IMR-90 (cell line): ENCODE measurements at regions not wholly inside any gene's neighbourhood (a gene's known extent, or its start where the extent isn't known, plus 50 kb on each side); places are given as distances from the start of the nearest gene placed in this dataset.

Source experiments
- ATAC-seq: fragments of 200-7000 bp; cut with Tn5 transposase; 2 replicates; pipeline ENCODE4 v1.9.1; 2020; ENCODE audit warnings: low read depth, mild to moderate bottlenecking, moderate library complexity
- BruUV-seq: library from RNA; stranded (reverse); fragments of 400-500 nt; replicated peaks from 2 replicates; lab custom pipeline; 2021; lab: Mats Ljungman, UMichigan
- CTCF ChIA-PET: fragments of 300-600 bp; formaldehyde crosslinking; extraction: SDS; loops from one replicate; lab custom pipeline; 2021; ENCODE audit warnings: antibody characterized with exemption; lab: Yijun Ruan, JAX
- POLR2A ChIA-PET: fragments of 300-600 bp; sonication (Branson Sonifier 250); formaldehyde crosslinking; loops from one replicate; lab custom pipeline; 2022; ENCODE audit warnings: antibody characterized with exemption; ENCODE audit not compliant: unreplicated experiment; lab: Charles Lee
- DNase-seq: peaks from one replicate; pipeline ENCODE4 v3.0.0; 2013
- H2AFZ ChIP-seq: replicated peaks from 2 replicates; pipeline ENCODE3; 2013; ENCODE audit warnings: low read length, mild to moderate bottlenecking; ENCODE audit not compliant: poor library complexity
- H2AK5ac ChIP-seq: 2 replicates; pipeline ENCODE4 v1.6.1; 2013; ENCODE audit warnings: low read depth, low read length, inconsistent platforms
- H2AK9ac ChIP-seq: replicated peaks from 2 replicates; pipeline ENCODE3; 2013; ENCODE audit warnings: mild to moderate bottlenecking, low read depth, low read length, moderate library complexity; ENCODE audit not compliant: poor library complexity
- H2BK120ac ChIP-seq: 2 replicates; pipeline ENCODE4 v1.6.1; 2013; ENCODE audit warnings: low read depth, low read length, inconsistent platforms
- H2BK15ac ChIP-seq: 3 replicates; pipeline ENCODE4 v1.6.1; 2013; ENCODE audit warnings: low read depth, low read length, inconsistent platforms
- H2BK20ac ChIP-seq: 2 replicates; pipeline ENCODE4 v1.6.1; 2013; ENCODE audit warnings: low read depth, mild to moderate bottlenecking, inconsistent platforms, low read length, moderate library complexity
- H2BK5ac ChIP-seq: 2 replicates; pipeline ENCODE4 v1.6.1; 2013; ENCODE audit warnings: mild to moderate bottlenecking, low read depth, low read length, inconsistent platforms; ENCODE audit not compliant: poor library complexity, severe bottlenecking
- H3K14ac ChIP-seq: replicated peaks from 2 replicates; pipeline ENCODE4 v1.6.1; 2013; ENCODE audit warnings: low read depth, low read length, inconsistent platforms
- H3K18ac ChIP-seq: 2 replicates; pipeline ENCODE4 v1.6.1; 2013; ENCODE audit warnings: low read depth, low read length, control low read depth
- H3K23ac ChIP-seq: 2 replicates; pipeline ENCODE4 v1.6.1; 2013; ENCODE audit warnings: low read depth, low read length, inconsistent platforms
- H3K27ac ChIP-seq: 2 replicates; pipeline ENCODE4 v1.5.1; 2013; ENCODE audit warnings: mild to moderate bottlenecking, control low read depth, low read length; ENCODE audit not compliant: insufficient read depth
- H3K27me3 ChIP-seq: 2 replicates; pipeline ENCODE4 v1.6.1; 2013; ENCODE audit warnings: low read length; ENCODE audit not compliant: control insufficient read depth, insufficient read depth
- H3K36me3 ChIP-seq: 2 replicates; pipeline ENCODE4 v1.6.1; 2013; ENCODE audit warnings: low read length, mixed read lengths; ENCODE audit not compliant: control insufficient read depth, insufficient read depth
- H3K4ac ChIP-seq: 2 replicates; pipeline ENCODE4 v1.6.1; 2013; ENCODE audit warnings: low read depth, low read length, inconsistent platforms
- H3K4me1 ChIP-seq: 2 replicates; pipeline ENCODE4 v1.6.1; 2013; ENCODE audit warnings: low read length, mixed read lengths; ENCODE audit not compliant: control insufficient read depth, insufficient read depth
- H3K4me2 ChIP-seq: 2 replicates; pipeline ENCODE4 v1.6.1; 2013; ENCODE audit warnings: low read depth, mild to moderate bottlenecking, control low read depth, low read length, moderate library complexity
- H3K4me3 ChIP-seq: 2 replicates; pipeline ENCODE4 v1.5.1; 2013; ENCODE audit warnings: low read depth, mild to moderate bottlenecking, control low read depth, low read length, moderate library complexity; ENCODE audit not compliant: insufficient read depth
- H3K56ac ChIP-seq: 2 replicates; pipeline ENCODE4 v1.6.1; 2013; ENCODE audit warnings: low read length, inconsistent platforms; ENCODE audit not compliant: insufficient read depth; ENCODE audit errors: extremely low read depth
- H3K79me1 ChIP-seq, 2 experiments: 2 replicates each; pipeline ENCODE4 v1.6.1; 2013; ENCODE audit warnings: low read length in 2 of 2, inconsistent platforms in 1 of 2, low read depth in 1 of 2
- H3K9ac ChIP-seq: 2 replicates; pipeline ENCODE4 v1.6.1; 2013; ENCODE audit warnings: low read depth, low read length, control low read depth
- H3K9me1 ChIP-seq: 2 replicates; pipeline ENCODE4 v1.6.1; 2013; ENCODE audit warnings: low read length, inconsistent platforms; ENCODE audit not compliant: insufficient read depth
- H3K9me3 ChIP-seq: 2 replicates; pipeline ENCODE4 v1.6.1; 2013; ENCODE audit warnings: low read length; ENCODE audit not compliant: control insufficient read depth, insufficient read depth
- H4K20me1 ChIP-seq: 2 replicates; pipeline ENCODE4 v1.6.1; 2013; ENCODE audit warnings: low read length, inconsistent platforms; ENCODE audit not compliant: insufficient read depth
- H4K5ac ChIP-seq: 2 replicates; pipeline ENCODE4 v1.6.1; 2013; ENCODE audit warnings: mild to moderate bottlenecking, low read depth, low read length, control low read depth
- H4K8ac ChIP-seq, 2 experiments: 2 replicates each; pipeline ENCODE4 v1.6.1; 2013; ENCODE audit warnings: low read depth in 2 of 2, low read length in 2 of 2, control low read depth in 1 of 2, inconsistent platforms in 1 of 2
- H4K91ac ChIP-seq: 2 replicates; pipeline ENCODE4 v1.6.1; 2013; ENCODE audit warnings: low read depth, low read length, inconsistent platforms; ENCODE audit not compliant: insufficient read depth
- BHLHE40 ChIP-seq: fragments of 150-350 bp; IDR thresholded peaks from 2 replicates; pipeline ENCODE4 v1.6.1; 2016; ENCODE audit warnings: mild to moderate bottlenecking, low read depth, low read length
- CEBPB ChIP-seq: IDR thresholded peaks from 2 replicates; pipeline ENCODE4 v1.6.1; 2012; ENCODE audit warnings: low read depth, low read length, improper control_type of control experiment
- CHD1 ChIP-seq: IDR thresholded peaks from 2 replicates; pipeline ENCODE4 v1.6.1; 2012; ENCODE audit warnings: low read depth, low read length, improper control_type of control experiment
- FOS ChIP-seq: fragments of 150-350 bp; IDR thresholded peaks from 2 replicates; pipeline ENCODE4 v1.6.1; 2016; ENCODE audit warnings: low read depth, low read length
- MAFK ChIP-seq: IDR thresholded peaks from 2 replicates; pipeline ENCODE4 v1.6.1; 2012; ENCODE audit warnings: low read depth, low read length, improper control_type of control experiment
- MAZ ChIP-seq: IDR thresholded peaks from 2 replicates; pipeline ENCODE4 v1.6.1; 2012; ENCODE audit warnings: low read depth, mild to moderate bottlenecking, low read length, improper control_type of control experiment, moderate library complexity, borderline replicate concordance
- MXI1 ChIP-seq: IDR thresholded peaks from 2 replicates; pipeline ENCODE4 v1.6.1; 2012; ENCODE audit warnings: low read depth, mild to moderate bottlenecking, low read length, moderate library complexity, borderline replicate concordance
- NFE2L2 ChIP-seq: fragments of 150-350 bp; IDR thresholded peaks from 2 replicates; pipeline ENCODE4 v1.6.1; 2016; ENCODE audit warnings: low read depth, mild to moderate bottlenecking, low read length
- POLR2A ChIP-seq: IDR thresholded peaks from 2 replicates; pipeline ENCODE4 v1.6.1; 2012; ENCODE audit warnings: mild to moderate bottlenecking, low read depth, low read length
- RAD21 ChIP-seq: IDR thresholded peaks from 2 replicates; pipeline ENCODE4 v1.6.1; 2012; ENCODE audit warnings: low read length, improper control_type of control experiment
- RCOR1 ChIP-seq: IDR thresholded peaks from 2 replicates; pipeline ENCODE4 v1.6.1; 2012; ENCODE audit warnings: mild to moderate bottlenecking, low read length, improper control_type of control experiment; ENCODE audit not compliant: insufficient replicate concordance
- RFX5 ChIP-seq: IDR thresholded peaks from 2 replicates; pipeline ENCODE4 v1.8.0; 2012; ENCODE audit warnings: low read depth, mild to moderate bottlenecking, low read length, moderate library complexity
- WGBS, 2 experiments: methylation state at CpG; one replicate each; pipeline versions ENCODE4 v1.1.5 to v1.1.7; 2013; ENCODE audit warnings: missing lambda C conversion rate in 2 of 2; ENCODE audit not compliant: insufficient read length in 1 of 2; ENCODE audit errors: extremely low coverage in 2 of 2; 5-methylcytosine and 5-hydroxymethylcytosine counted together
- dilution Hi-C: fragments of 300-500 bp; cut with HindIII; formaldehyde crosslinking; loops from one replicate; pipeline ENCODE4 v1.14.3; 2018; ENCODE audit warnings: low sequenced_read_pairs; ENCODE audit not compliant: unreplicated experiment
- in situ Hi-C: fragments of 300-500 bp; cut with MboI; formaldehyde crosslinking; loops from 3 replicates; pipeline ENCODE4 v1.14.3; 2019; ENCODE audit warnings: low sequenced_read_pairs, inconsistent platforms, mixed read lengths
- intact Hi-C: fragments of 100-400 bp; cut with micrococcal nuclease; formaldehyde crosslinking; loops from 2 replicates; pipeline ENCODE4 v1.10.0; 2022
- TF ChIP-seq, protein P1 (sequence below): fragments of 150-350 bp; IDR thresholded peaks from 2 replicates; pipeline ENCODE4 v1.6.1; 2017; ENCODE audit warnings: mild to moderate bottlenecking, antibody characterized with exemption, low read length, low read depth
- TF ChIP-seq, protein P2 (sequence below): fragments of 150-350 bp; IDR thresholded peaks from 2 replicates; pipeline ENCODE4 v1.6.1; 2016; ENCODE audit warnings: low read depth, mild to moderate bottlenecking, low read length, moderate library complexity, borderline replicate concordance
- TF ChIP-seq, protein P3 (sequence below): conservative IDR thresholded peaks from 2 replicates; pipeline ENCODE4 v1.5.1; 2012; ENCODE audit warnings: mild to moderate bottlenecking, low read depth, low read length, improper control_type of control experiment

DNA sequence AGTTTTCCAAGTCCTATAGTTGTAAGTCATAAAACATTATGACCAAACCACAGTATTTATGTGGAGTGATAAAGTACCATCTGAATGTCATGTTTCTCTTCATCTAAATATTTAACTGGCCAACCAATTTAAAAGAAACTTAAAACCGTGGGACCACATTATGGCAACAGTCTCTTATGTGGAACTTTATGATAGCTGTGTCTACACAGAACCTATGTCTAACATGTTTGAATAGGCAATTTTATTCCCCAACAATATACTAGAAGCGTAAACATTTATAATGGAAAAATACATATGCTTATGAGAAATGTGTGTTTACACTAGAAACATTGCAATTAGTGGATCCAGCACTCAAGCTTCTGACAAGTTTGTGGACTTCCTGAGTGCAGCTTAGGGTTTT lies 680.7 kb downstream of the REEP3 start:
- DNase-seq (no peak), ATAC-seq (no peak)
- Histone ChIP-seq H2AK9ac (no peak overlapping the region), H3K4me1 (no peaks in the 10 kb centered on the region), H2AFZ (no peak overlapping the region), H3K9me1 (no peaks in the 10 kb centered on the region), H3K9me3 (peaks cover 5% of the 10 kb centered on the region; the same call in 1 of the 2 replicates), H2BK120ac (no peak overlapping the region), H3K27ac (no peak overlapping the region), H3K4me3 (no peak overlapping the region), H3K18ac (no peak overlapping the region), H3K36me3 (no peaks in the 10 kb centered on the region), H3K27me3 (no peaks in the 10 kb centered on the region), H3K23ac (no peak overlapping the region), H4K91ac (no peak overlapping the region), H4K5ac (no peak overlapping the region), H3K4ac (no peak overlapping the region), H2BK15ac (no peak overlapping the region), H3K79me1 (no peaks in the 10 kb centered on the region), H3K9ac (no peak overlapping the region), H2BK20ac (no peak overlapping the region), H4K8ac (no peak overlapping the region), H3K14ac (no peak overlapping the region), H2BK5ac (no peak overlapping the region), H4K20me1 (no peaks in the 10 kb centered on the region), H2AK5ac (no peak overlapping the region), H3K4me2 (no peak overlapping the region), H3K56ac (no peak overlapping the region)
- intact Hi-C loops (no loop called here), dilution Hi-C loops (no loop called here), in situ Hi-C loops (no loop called here)
- CTCF ChIA-PET, result no interaction called here
- POLR2A ChIA-PET, result no interaction called here
- TF ChIP-seq, protein P1, sequence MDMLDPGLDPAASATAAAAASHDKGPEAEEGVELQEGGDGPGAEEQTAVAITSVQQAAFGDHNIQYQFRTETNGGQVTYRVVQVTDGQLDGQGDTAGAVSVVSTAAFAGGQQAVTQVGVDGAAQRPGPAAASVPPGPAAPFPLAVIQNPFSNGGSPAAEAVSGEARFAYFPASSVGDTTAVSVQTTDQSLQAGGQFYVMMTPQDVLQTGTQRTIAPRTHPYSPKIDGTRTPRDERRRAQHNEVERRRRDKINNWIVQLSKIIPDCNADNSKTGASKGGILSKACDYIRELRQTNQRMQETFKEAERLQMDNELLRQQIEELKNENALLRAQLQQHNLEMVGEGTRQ, result no peak
- TF ChIP-seq POLR2A, result no peak
- TF ChIP-seq, protein P2, sequence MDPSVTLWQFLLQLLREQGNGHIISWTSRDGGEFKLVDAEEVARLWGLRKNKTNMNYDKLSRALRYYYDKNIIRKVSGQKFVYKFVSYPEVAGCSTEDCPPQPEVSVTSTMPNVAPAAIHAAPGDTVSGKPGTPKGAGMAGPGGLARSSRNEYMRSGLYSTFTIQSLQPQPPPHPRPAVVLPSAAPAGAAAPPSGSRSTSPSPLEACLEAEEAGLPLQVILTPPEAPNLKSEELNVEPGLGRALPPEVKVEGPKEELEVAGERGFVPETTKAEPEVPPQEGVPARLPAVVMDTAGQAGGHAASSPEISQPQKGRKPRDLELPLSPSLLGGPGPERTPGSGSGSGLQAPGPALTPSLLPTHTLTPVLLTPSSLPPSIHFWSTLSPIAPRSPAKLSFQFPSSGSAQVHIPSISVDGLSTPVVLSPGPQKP, result no peak
- TF ChIP-seq RAD21, result no peak
- no peak for TF ChIP-seq MXI1
- no peak for TF ChIP-seq FOS
- TF ChIP-seq BHLHE40, result no peak
- no peak for TF ChIP-seq RCOR1
- no peak for TF ChIP-seq CHD1
- no peak for TF ChIP-seq MAZ
- no peak for TF ChIP-seq RFX5
- TF ChIP-seq, protein P3, sequence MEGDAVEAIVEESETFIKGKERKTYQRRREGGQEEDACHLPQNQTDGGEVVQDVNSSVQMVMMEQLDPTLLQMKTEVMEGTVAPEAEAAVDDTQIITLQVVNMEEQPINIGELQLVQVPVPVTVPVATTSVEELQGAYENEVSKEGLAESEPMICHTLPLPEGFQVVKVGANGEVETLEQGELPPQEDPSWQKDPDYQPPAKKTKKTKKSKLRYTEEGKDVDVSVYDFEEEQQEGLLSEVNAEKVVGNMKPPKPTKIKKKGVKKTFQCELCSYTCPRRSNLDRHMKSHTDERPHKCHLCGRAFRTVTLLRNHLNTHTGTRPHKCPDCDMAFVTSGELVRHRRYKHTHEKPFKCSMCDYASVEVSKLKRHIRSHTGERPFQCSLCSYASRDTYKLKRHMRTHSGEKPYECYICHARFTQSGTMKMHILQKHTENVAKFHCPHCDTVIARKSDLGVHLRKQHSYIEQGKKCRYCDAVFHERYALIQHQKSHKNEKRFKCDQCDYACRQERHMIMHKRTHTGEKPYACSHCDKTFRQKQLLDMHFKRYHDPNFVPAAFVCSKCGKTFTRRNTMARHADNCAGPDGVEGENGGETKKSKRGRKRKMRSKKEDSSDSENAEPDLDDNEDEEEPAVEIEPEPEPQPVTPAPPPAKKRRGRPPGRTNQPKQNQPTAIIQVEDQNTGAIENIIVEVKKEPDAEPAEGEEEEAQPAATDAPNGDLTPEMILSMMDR, result no peak
- no peak for TF ChIP-seq NFE2L2
- TF ChIP-seq MAFK, result no peak
- no peak for TF ChIP-seq CEBPB
- BruUV-seq, result no TSS peak
- WGBS, 2 experiments, result no CpG with 5 or more reads among the region's 2 CpGs
